ENCODE measurements at regions not wholly inside any gene's neighbourhood (a gene's known extent, or its start where the extent isn't known, plus 50 kb on each side); places are given as distances from the start of the nearest gene placed in this dataset.

DNA sequence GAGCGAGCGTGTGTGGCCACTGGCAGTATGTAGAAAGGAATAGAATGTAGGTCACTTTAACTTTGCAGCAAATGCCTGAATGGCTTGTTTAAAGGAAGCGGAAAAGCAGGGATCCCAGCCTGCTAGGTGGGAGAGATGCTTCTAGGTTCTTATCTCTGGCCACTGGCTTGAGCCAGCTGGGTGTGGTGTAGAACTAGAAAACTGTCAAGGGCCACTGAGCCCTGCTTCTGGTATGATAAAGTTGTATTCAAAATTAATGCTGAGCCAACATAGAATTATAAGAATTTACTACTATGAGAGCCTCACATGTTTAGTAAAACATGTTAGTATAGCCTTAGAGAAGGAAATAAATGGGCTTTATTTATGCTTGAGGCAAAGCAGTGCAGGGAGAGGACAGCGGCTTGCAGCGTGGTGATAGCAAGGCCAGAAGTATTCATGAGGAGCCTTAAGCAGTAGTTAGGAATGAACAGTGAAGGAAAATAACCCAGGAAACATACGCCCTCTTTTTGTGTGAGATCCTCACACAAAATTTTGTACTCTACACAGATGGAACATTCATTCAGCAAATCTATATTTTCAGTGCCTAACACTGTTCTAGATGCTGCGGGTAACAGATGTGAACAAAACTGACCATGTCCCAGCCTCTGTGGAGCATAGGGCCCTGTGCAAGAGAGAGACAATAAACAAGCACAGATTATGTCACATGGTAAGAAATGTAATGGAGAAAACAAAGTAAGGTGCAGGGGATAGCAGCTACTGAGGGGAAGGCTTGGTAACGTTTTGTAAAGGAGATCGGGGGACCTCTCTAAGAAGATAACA is 863.2 kb downstream of the DIAPH3 start:
- ATAC-seq (ENCODE audit: low FRiP score) (no peak), DNase-seq (ENCODE audit: low spot score) (no peak)
- TF ChIP-seq, protein P1, sequence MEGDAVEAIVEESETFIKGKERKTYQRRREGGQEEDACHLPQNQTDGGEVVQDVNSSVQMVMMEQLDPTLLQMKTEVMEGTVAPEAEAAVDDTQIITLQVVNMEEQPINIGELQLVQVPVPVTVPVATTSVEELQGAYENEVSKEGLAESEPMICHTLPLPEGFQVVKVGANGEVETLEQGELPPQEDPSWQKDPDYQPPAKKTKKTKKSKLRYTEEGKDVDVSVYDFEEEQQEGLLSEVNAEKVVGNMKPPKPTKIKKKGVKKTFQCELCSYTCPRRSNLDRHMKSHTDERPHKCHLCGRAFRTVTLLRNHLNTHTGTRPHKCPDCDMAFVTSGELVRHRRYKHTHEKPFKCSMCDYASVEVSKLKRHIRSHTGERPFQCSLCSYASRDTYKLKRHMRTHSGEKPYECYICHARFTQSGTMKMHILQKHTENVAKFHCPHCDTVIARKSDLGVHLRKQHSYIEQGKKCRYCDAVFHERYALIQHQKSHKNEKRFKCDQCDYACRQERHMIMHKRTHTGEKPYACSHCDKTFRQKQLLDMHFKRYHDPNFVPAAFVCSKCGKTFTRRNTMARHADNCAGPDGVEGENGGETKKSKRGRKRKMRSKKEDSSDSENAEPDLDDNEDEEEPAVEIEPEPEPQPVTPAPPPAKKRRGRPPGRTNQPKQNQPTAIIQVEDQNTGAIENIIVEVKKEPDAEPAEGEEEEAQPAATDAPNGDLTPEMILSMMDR (IDR thresholded peaks at IDR 0.05) = no peak

DNA sequence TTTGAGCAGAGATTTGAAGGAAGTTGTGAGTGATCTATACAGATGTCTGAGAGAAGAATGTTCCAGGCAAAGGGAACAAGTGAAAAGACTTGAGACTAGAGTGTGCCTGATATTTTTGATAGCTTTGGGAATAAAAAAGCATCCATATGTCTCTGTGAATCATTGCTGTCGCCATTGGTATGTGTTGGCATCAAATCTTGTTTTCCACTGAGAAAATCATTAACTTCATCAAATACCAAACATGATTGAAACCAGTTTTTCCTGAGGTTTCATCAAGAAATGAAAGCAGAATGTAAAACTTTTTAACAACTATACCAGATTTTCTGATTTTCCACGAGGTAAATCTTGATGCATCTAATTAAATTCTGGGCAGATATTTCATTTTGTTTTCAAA is 862.6 kb downstream of the DIAPH3 start:
- TF ChIP-seq, protein P1 (IDR thresholded peaks at IDR 0.05) = no peak
- no peak for ATAC-seq (ENCODE audit: low FRiP score)
- no peak for DNase-seq (ENCODE audit: low spot score)

DNA sequence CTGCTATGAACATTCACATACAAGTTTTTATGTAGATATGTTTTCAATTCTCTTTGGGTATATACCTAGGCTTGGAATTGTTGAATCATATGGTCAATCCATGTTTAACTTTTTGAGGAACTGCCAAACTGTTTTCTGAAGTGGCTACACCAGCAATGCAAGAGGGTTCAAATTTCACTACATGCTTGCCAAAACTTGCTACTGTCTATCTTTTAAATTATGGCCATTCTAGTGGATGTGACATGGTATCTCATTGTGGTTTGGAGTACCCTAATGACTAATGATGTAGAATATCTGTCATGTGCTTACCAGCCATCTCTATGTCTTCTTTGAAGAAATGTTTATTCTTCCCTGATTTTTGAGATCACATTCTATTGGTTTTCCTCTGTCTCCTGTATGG is 860.3 kb downstream of the DIAPH3 start:
- TF ChIP-seq, protein P1 (IDR thresholded peaks at IDR 0.05) = no peak
- no peak for DNase-seq (ENCODE audit: low spot score)
- no peak for ATAC-seq (ENCODE audit: low FRiP score)

DNA sequence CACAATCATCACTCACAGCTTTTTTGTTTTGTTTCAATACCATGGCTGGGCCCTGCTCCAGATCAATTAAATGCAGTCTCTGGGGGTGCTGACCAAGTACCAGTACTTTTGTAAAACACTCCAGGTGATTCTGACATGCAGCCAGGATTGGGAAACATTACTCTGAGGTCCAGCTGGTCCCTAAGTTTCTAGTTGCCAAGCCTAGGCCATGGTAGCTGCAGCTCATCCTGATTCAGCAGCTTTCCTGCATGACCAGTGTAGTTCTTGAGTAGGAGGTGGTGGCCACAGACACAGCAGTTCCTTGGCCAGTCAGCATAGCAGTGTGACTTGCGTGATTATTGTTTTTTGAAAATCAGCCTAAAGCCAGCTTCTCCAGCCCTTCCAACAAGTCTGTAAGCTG is 859.1 kb downstream of the DIAPH3 start:
- TF ChIP-seq, protein P1 (IDR thresholded peaks at IDR 0.05) = no peak
- ATAC-seq (ENCODE audit: low FRiP score) = no peak

DNA sequence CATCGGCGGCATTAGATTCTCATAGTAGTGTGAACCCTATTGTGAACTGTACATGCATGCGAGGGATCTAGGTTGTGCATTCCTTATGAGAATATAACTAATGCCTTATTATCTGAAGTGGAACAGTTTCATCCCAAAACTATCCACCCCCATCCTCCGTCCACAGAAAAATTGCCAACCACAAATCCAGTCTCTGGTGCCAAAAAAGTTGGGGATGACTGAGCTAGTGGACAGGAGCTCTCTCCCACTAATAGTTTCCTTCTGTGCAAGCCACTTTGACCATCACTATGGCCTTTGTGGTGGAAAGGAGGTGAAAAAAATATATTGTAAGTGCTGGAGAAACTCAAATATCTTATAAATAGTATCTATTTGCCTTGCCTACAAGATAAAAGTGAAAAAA is 857.8 kb downstream of the DIAPH3 start:
- TF ChIP-seq, protein P1 (IDR thresholded peaks at IDR 0.05) = no peak
- ATAC-seq (ENCODE audit: low FRiP score) (no peak), DNase-seq (ENCODE audit: low spot score) (no peak)

More for the DNA sequence above, 859.1 kb downstream of the DIAPH3 start:
- no peak for DNase-seq (ENCODE audit: low spot score)

DNA sequence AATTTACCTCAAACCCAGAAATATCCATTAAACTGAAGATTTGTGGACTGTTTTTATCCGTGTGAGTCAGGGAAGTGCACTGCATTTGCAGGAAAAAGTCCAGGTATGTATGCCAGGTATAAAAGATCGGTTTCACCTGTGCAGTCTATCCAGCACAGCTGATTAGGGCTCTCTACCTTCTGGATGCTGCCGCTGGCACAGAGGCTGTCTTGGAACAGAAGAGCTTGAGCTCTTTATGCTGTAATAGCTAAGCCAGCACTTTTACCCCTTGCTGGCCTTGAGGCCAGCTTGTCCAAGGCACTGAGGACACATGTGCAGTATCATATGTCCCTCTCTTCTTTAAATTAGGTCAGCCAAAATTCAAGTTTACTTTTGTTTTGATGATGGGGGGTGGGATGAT is 851.0 kb downstream of the DIAPH3 start:
- no peak for ATAC-seq (ENCODE audit: low FRiP score)
- DNase-seq (ENCODE audit: low spot score) = no peak
- TF ChIP-seq, protein P1 (IDR thresholded peaks at IDR 0.05) = no peak

DNA sequence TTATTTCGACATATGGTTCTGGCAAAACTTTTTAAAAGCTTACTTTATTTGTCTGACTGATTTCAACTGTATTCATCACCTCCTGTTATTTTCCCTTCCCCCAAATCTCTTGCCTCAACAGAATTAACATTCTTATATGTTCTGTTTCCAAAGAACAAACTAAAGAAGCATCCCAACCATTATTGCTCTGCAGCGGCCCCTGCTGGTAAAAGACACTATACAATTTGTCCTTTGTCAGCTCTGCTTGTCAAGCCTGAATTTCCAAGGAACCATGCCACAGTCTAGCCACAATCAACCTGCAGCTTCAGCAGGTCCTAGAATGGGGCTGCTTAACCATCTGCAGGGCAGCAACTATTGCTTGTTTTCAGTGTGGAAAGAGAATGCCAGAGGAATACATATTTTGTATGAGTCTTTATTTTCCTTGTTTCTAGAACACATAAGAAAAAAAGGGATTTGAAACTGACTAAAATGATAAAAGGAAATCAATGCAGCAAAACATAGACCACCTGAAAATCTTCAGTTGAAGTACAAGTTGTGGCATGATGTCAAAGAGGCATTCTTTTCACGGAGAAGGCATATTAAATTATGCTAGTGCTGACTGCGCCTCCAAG is 845.3 kb downstream of the DIAPH3 start:
- TF ChIP-seq, protein P1 (IDR thresholded peaks at IDR 0.05) = peak in 1 of 3 donors; percentile 14
- DNase-seq (ENCODE audit: low spot score) = peak; percentile 75
- ATAC-seq (ENCODE audit: low FRiP score) = peak; percentile 23
